HL-60 (cell line): ENCODE measurements at regions not wholly inside any gene's neighbourhood (a gene's known extent, or its start where the extent isn't known, plus 50 kb on each side); places are given as distances from the start of the nearest gene placed in this dataset.

Experiments used
- GABPA ChIP-seq: IDR thresholded peaks from 2 replicates; pipeline ENCODE4 v1.6.1; 2012; ENCODE audit warnings: low read depth
- POLR2AphosphoS5 ChIP-seq: IDR thresholded peaks from 2 replicates; pipeline ENCODE4 v1.6.1; 2012; ENCODE audit warnings: low read depth
- SPI1 ChIP-seq: IDR thresholded peaks from 2 replicates; pipeline ENCODE4 v1.6.1; 2012; ENCODE audit warnings: low read depth, mild to moderate bottlenecking, borderline replicate concordance
- TF ChIP-seq, protein P1 (sequence below): IDR thresholded peaks from one replicate; pipeline ENCODE4 v1.5.1; 2011; ENCODE audit warnings: low read length, control low read depth, inconsistent platforms; ENCODE audit not compliant: insufficient read depth
- TF ChIP-seq, protein P2 (sequence below): IDR thresholded peaks from 2 replicates; pipeline ENCODE4 v1.6.1; 2012; ENCODE audit warnings: low read depth; ENCODE audit not compliant: insufficient replicate concordance

DNA sequence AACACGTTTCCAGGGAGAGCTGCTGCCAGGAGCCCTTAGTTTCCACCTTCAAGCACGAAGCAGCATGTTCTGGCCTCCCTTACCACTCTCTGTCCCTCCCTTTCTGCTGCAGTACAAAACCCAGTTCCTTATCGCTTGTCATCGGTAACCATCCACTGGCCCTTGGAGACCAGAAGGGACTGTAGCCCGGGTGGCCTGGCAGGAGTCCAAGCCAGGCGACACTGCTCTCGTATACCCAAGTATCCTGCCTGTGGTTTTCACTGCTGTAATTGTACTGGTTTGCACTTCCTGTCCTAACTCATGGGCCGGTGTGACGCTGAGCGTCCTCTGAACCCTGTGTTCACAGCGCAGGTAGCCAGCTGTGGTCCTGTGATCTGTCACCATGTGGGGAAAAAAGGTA lies 81.1 kb downstream of the MAF start:
- TF ChIP-seq, protein P1, sequence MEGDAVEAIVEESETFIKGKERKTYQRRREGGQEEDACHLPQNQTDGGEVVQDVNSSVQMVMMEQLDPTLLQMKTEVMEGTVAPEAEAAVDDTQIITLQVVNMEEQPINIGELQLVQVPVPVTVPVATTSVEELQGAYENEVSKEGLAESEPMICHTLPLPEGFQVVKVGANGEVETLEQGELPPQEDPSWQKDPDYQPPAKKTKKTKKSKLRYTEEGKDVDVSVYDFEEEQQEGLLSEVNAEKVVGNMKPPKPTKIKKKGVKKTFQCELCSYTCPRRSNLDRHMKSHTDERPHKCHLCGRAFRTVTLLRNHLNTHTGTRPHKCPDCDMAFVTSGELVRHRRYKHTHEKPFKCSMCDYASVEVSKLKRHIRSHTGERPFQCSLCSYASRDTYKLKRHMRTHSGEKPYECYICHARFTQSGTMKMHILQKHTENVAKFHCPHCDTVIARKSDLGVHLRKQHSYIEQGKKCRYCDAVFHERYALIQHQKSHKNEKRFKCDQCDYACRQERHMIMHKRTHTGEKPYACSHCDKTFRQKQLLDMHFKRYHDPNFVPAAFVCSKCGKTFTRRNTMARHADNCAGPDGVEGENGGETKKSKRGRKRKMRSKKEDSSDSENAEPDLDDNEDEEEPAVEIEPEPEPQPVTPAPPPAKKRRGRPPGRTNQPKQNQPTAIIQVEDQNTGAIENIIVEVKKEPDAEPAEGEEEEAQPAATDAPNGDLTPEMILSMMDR = no peak
- no peak for TF ChIP-seq POLR2AphosphoS5
- no peak for TF ChIP-seq GABPA
- TF ChIP-seq, protein P2, sequence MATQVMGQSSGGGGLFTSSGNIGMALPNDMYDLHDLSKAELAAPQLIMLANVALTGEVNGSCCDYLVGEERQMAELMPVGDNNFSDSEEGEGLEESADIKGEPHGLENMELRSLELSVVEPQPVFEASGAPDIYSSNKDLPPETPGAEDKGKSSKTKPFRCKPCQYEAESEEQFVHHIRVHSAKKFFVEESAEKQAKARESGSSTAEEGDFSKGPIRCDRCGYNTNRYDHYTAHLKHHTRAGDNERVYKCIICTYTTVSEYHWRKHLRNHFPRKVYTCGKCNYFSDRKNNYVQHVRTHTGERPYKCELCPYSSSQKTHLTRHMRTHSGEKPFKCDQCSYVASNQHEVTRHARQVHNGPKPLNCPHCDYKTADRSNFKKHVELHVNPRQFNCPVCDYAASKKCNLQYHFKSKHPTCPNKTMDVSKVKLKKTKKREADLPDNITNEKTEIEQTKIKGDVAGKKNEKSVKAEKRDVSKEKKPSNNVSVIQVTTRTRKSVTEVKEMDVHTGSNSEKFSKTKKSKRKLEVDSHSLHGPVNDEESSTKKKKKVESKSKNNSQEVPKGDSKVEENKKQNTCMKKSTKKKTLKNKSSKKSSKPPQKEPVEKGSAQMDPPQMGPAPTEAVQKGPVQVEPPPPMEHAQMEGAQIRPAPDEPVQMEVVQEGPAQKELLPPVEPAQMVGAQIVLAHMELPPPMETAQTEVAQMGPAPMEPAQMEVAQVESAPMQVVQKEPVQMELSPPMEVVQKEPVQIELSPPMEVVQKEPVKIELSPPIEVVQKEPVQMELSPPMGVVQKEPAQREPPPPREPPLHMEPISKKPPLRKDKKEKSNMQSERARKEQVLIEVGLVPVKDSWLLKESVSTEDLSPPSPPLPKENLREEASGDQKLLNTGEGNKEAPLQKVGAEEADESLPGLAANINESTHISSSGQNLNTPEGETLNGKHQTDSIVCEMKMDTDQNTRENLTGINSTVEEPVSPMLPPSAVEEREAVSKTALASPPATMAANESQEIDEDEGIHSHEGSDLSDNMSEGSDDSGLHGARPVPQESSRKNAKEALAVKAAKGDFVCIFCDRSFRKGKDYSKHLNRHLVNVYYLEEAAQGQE = no peak
- no peak for TF ChIP-seq SPI1
